HL-60 (cell line): ENCODE measurements at regions not wholly inside any gene's neighbourhood (a gene's known extent, or its start where the extent isn't known, plus 50 kb on each side); places are given as distances from the start of the nearest gene placed in this dataset.

Experiments used
- DNase-seq, 2 experiments: peaks; one replicate each; pipeline ENCODE4 v3.0.0-alpha.2; 2010 to 2020; ENCODE audit warnings: low read depth in 1 of 2, low spot score in 1 of 2
- H3K27ac ChIP-seq: fragments of 250-450 bp; sonication (Bioruptor Pico); replicated peaks from 2 replicates; pipeline ENCODE4 v1.5.1; 2020; ENCODE audit warnings: mild to moderate bottlenecking, moderate library complexity
- H3K27me3 ChIP-seq: fragments of 250-450 bp; sonication (Bioruptor Pico); 2 replicates; pipeline ENCODE4 v1.5.1; 2021; ENCODE audit warnings: mild to moderate bottlenecking, moderate library complexity; ENCODE audit not compliant: insufficient read depth, poor library complexity, severe bottlenecking
- H3K4me3 ChIP-seq: replicated peaks from 2 replicates; pipeline ENCODE4 v1.5.1; 2011; ENCODE audit warnings: mild to moderate bottlenecking, control low read depth, low read length; ENCODE audit not compliant: insufficient read depth
- GABPA ChIP-seq: IDR thresholded peaks from 2 replicates; pipeline ENCODE4 v1.6.1; 2012; ENCODE audit warnings: low read depth
- POLR2AphosphoS5 ChIP-seq: IDR thresholded peaks from 2 replicates; pipeline ENCODE4 v1.6.1; 2012; ENCODE audit warnings: low read depth
- SPI1 ChIP-seq: IDR thresholded peaks from 2 replicates; pipeline ENCODE4 v1.6.1; 2012; ENCODE audit warnings: low read depth, mild to moderate bottlenecking, borderline replicate concordance
- TF ChIP-seq, protein P1 (sequence below): IDR thresholded peaks from 2 replicates; pipeline ENCODE4 v1.6.1; 2012; ENCODE audit warnings: low read depth; ENCODE audit not compliant: insufficient replicate concordance
- TF ChIP-seq, protein P2 (sequence below): IDR thresholded peaks from one replicate; pipeline ENCODE4 v1.5.1; 2011; ENCODE audit warnings: low read length, control low read depth, inconsistent platforms; ENCODE audit not compliant: insufficient read depth

DNA sequence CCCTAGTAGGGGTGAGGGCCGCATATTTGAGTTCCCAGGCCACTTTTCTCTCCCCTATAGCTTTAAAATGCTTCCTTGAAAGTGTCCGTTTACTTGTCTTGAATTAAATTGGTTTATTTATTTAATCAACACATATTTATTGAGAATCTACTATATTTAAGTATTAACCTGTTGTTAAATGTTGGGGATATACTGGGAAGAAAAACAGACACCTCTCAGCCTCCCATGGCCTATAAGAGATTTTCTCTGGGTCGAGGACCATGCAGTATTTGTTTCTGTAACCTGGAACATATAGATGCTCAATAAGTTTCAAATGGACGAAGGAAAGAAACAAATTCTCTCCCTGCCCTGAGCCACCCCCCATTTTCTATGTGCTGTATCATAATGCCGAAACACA, 98.6 kb downstream of the INSIG2 start:
- H3K27ac ChIP-seq = no peak overlapping the region
- H3K4me3 ChIP-seq = no peak overlapping the region
- H3K27me3 ChIP-seq = no peaks in the 10 kb centered on the region
- no peak for TF ChIP-seq GABPA
- TF ChIP-seq, protein P1, sequence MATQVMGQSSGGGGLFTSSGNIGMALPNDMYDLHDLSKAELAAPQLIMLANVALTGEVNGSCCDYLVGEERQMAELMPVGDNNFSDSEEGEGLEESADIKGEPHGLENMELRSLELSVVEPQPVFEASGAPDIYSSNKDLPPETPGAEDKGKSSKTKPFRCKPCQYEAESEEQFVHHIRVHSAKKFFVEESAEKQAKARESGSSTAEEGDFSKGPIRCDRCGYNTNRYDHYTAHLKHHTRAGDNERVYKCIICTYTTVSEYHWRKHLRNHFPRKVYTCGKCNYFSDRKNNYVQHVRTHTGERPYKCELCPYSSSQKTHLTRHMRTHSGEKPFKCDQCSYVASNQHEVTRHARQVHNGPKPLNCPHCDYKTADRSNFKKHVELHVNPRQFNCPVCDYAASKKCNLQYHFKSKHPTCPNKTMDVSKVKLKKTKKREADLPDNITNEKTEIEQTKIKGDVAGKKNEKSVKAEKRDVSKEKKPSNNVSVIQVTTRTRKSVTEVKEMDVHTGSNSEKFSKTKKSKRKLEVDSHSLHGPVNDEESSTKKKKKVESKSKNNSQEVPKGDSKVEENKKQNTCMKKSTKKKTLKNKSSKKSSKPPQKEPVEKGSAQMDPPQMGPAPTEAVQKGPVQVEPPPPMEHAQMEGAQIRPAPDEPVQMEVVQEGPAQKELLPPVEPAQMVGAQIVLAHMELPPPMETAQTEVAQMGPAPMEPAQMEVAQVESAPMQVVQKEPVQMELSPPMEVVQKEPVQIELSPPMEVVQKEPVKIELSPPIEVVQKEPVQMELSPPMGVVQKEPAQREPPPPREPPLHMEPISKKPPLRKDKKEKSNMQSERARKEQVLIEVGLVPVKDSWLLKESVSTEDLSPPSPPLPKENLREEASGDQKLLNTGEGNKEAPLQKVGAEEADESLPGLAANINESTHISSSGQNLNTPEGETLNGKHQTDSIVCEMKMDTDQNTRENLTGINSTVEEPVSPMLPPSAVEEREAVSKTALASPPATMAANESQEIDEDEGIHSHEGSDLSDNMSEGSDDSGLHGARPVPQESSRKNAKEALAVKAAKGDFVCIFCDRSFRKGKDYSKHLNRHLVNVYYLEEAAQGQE = no peak
- TF ChIP-seq POLR2AphosphoS5 = no peak
- TF ChIP-seq, protein P2, sequence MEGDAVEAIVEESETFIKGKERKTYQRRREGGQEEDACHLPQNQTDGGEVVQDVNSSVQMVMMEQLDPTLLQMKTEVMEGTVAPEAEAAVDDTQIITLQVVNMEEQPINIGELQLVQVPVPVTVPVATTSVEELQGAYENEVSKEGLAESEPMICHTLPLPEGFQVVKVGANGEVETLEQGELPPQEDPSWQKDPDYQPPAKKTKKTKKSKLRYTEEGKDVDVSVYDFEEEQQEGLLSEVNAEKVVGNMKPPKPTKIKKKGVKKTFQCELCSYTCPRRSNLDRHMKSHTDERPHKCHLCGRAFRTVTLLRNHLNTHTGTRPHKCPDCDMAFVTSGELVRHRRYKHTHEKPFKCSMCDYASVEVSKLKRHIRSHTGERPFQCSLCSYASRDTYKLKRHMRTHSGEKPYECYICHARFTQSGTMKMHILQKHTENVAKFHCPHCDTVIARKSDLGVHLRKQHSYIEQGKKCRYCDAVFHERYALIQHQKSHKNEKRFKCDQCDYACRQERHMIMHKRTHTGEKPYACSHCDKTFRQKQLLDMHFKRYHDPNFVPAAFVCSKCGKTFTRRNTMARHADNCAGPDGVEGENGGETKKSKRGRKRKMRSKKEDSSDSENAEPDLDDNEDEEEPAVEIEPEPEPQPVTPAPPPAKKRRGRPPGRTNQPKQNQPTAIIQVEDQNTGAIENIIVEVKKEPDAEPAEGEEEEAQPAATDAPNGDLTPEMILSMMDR = no peak
- no peak for TF ChIP-seq SPI1
- no peak for DNase-seq

DNA sequence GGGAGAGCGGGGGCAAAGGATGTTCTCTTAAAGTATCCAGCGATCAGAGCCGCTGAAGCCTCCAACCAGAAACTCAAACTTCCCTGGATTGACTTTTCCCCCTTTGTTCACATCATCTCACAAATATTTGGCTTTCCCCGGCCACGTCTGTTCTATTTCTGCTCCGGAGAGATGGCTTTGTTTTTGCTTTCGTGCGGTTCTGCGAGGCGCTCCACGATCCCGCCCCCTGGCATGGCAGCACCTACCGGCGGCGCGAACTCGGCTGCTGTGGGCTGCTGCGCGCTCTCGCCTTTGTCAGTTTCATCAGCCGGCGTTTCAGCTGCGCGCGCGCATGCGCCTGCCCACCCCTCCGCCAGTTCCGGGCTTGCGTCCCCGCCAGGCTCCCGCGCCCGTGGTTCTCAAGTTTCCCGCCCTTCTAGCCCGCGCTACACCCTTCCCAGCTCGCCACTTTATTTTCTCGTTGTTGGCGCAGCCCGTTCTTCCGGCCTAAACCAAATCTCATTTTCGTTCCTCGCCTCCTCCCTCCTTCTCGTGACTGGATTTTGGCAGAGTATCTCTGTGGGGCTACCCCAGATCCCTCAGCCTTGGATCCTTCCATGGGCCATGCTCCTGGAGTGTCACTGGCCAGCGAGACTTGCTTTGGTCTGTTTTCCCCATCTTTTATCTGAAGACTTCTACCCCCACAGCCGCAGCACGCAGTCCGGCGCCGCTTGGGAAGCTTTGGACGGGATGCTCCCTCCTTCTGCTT, 98.0 kb downstream of the INSIG2 start:
- peak; percentile 71 to 76 for DNase-seq
- no peaks in the 10 kb centered on the region for H3K27me3 ChIP-seq
- H3K4me3 ChIP-seq = peak overlapping the region; percentile 44
- 0 out of 2 replicates have a peak overlapping the region, but pooled peaks have one; percentile 28 for H3K27ac ChIP-seq
- TF ChIP-seq POLR2AphosphoS5 = peak; percentile 50; the same call in 1 of the 2 replicates
- TF ChIP-seq, protein P1 = no peak

DNA sequence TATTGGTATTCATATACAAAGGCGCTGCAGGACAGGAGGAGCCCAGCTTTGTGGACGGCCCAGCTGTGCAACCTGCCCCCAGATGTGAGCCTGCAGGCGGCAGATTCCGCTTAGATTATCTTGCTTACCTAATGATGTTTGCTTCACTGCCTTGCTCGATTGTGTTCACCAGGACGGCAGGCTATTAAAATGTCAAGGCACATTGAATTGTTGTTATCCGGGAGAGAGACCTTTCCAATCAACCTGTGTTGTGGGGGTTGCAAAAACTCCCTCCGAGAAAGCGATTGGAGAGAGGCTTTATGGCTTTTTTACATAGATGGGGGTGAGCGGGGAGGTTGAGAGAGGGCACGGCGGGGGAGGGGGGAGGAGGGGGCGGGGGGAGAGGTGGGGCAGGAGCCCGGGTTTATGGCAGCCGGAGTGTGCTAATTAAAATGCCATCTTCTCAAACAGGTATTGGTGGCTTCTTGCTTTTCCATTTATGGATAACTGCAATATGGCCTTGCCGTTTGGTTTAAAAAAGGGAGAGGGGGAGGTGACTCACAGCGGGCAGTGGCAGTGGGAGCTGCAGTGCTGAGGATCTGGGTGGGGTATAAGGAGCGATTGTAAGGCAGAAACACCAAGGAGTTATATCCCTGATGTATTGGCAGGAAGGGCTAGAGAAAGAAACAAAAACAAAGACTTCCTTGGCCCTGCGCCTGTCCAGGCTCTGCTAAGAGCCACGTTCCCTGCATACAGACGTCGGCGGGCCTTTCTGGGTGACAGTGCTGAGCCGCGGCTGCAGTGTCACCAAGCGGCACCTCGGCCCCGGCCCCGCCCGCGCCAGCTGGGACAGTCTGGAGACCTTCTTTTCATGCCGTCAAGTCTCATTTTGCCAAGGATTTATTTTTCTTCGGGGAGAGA, 97.2 kb downstream of the INSIG2 start:
- peak; percentile 14 to 39 for DNase-seq
- Histone ChIP-seq H3K27ac (0 out of 2 replicates have a peak overlapping the region, but pooled peaks have one; percentile 28), H3K4me3 (peak overlapping the region; percentile 44), H3K27me3 (no peaks in the 10 kb centered on the region)
- TF ChIP-seq GABPA = no peak
- no peak for TF ChIP-seq POLR2AphosphoS5
- TF ChIP-seq, protein P2 = no peak
- TF ChIP-seq, protein P1 = no peak
- no peak for TF ChIP-seq SPI1
